HG03460 (cell line): ENCODE measurements at regions not wholly inside any gene's neighbourhood (a gene's known extent, or its start where the extent isn't known, plus 50 kb on each side); places are given as distances from the start of the nearest gene placed in this dataset.

Source experiments
- ATAC-seq: cut with Tn5 transposase; IDR thresholded peaks from one replicate; pipeline ENCODE4 v1.9.1; 2021; ENCODE audit not compliant: unreplicated experiment

DNA sequence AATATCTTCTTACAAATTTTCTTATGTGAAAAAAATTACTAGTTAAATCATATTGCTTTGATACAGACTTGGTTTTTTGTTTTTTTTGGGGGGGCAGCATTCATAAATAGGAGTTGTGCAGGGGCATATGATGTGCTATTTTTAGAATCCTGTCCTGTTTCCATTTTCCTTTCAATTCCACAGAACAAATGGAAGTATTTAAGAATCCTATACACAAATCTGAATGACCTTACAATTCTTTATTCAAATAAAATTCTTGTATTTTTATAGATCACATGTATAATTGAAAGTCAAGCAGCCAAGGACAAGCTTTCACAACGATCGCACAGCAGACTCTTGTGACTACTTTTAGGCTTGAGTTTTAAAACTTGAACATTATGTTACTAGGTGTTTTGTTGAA, 523.9 kb downstream of the ANKRD50 start:
- no peak for ATAC-seq

DNA sequence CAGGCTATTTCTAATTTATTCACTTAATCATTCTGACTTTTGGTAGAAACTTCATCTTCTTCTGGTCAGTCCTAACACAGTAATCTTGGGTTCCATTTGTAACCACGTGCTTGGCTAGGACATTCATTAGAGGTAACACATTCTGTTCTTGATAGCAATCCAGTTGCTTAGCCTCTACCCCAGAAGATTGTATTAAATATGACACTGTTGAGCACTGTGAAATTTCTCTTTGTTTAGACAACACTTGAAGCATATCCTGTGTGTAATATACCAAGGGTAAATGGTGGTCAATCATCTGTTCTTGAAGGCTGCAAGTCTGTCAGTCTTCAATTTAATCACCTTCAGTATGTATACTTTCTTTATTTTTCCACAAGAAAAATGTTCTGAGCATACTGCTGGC, 523.0 kb downstream of the ANKRD50 start:
- ATAC-seq: no peak

DNA sequence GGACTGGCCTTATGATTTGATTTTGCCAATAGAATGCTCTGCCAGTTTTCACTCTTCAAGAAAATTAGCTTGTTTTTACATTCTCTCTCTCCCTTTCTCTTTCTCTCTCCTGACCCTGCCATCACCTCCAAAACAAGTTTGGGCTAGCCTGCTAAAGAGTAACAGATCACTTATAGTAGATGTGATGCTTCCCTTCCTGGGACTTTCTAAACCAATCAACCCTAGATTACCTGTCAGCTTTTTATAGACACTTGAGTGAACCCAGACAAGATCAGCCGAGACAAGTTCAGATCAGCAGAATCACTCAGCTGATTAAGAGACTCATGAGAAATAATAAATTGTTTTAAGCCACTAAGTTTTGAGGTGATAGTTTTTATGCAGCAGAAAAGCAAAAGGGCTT, 521.2 kb downstream of the ANKRD50 start:
- ATAC-seq: no peak

DNA sequence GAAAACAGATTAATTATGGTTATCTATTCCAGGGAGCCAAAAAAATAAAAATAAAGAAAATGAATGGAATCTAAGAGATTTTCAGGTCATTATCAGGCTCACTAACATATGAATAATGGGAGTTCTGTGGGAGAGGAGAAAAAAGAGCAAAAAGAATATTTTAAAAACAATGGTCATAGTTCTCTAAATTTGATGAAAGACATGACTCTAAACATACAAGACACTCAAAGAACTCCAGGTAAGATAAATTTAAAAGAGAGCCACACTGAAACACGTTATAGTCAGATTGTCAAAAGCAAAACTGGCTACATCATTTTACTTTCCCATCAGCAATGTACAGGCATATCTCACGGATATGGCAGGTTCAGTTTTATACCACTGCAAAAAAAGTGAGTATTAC, 520.0 kb downstream of the ANKRD50 start:
- ATAC-seq: no peak

DNA sequence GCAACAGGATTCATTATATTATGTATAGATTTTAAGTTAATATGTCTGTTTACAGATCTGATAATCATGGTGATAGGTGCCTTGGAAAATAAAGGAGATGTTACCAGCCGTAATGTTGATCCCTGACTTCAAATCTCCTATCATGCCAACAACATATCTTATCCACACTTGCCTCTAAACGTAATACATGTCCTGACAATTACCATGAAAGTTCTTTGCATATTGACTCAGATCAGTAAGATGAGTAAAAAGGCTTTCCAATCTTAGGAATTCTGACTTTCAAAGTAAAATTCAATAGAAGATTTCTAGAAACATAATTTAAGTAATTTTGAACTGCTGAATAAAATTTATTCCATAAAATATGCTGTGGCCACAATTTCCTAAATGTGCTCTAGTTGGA, 513.3 kb downstream of the ANKRD50 start:
- no peak for ATAC-seq

DNA sequence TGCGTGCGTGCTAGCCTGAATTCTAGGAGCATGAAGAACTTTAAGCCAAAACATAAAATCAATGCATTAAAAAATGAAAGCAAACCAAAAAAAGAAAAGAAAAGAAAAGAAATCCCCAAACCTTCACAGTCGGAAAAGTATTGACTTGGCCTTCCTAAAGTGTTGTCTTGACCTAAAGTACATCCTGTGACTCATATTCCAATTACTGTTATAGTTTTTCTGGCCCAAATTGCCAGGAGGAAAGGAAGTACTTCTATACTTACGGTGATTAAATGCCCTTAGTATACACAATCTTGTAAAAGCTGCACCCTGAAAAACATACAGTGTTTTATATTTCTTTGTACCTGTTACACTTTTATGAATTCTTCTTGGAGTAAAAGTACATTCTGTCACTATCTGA, 512.8 kb downstream of the ANKRD50 start:
- ATAC-seq: no peak

DNA sequence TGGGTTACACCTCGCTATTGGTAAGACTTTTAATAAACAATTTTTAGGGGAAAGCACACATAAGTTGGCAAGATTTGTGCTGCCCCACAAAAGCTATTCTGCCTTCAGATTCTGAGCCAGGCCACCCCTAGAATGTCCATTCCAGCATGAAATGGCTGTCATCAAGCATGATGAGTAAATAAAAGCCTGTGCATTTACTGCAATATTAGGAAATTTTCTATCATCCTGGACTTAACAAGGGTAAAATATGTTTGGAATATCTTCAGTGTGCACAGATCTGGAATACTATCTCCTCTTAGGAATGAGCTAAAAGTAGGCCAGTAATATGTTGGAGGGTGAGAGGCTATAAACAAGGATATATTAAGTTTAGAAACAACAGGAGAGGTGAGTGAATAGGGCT, 510.9 kb downstream of the ANKRD50 start:
- ATAC-seq: no peak

DNA sequence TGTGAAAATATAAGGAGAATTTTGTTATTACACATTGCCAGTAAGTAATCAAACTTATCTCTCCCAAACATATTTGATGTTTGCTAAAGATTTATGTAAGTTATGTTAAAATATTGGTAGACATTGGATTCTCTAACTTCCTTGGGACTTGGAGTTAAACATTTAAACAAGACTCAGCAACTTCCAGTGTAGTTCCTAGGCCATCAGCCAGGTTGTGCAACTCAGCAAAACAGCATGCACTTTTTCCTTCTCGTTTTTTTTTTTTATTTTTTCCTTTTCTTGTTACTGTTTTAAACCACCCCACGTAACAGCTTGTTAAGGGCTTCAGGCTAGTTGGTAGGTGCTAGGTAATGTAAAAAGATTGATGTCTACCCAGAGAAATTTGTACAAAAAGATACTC, 510.4 kb downstream of the ANKRD50 start:
- ATAC-seq: no peak

DNA sequence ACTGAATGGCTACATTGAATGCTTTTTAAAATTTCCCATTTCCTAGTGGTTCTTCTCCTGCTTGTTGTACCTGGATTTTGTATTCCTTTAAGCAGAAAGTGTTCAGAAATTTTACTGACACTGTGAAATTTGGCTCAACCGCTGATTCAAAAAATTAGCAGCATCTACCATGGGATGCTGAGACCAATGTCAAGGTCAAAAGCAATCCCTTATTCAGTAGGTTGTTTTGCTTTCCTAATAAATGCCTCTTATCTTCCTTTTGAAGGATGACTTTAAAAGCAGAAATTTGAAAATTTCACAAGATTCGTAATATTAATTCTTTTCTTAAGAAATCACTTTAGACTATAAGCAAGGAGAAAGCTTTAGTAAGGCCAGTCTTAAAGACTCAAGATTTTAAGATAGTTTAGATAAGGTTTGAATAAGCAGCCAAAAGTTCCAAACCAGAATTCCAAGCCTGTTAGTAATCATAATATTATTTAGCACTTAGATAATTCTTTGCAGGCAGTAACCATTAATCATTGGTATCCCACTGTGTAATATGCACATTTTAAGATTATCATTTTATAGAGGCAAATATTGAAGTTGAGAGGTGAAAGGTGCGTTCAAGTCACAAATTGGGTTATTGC, 508.8 kb downstream of the ANKRD50 start:
- ATAC-seq: no peak

DNA sequence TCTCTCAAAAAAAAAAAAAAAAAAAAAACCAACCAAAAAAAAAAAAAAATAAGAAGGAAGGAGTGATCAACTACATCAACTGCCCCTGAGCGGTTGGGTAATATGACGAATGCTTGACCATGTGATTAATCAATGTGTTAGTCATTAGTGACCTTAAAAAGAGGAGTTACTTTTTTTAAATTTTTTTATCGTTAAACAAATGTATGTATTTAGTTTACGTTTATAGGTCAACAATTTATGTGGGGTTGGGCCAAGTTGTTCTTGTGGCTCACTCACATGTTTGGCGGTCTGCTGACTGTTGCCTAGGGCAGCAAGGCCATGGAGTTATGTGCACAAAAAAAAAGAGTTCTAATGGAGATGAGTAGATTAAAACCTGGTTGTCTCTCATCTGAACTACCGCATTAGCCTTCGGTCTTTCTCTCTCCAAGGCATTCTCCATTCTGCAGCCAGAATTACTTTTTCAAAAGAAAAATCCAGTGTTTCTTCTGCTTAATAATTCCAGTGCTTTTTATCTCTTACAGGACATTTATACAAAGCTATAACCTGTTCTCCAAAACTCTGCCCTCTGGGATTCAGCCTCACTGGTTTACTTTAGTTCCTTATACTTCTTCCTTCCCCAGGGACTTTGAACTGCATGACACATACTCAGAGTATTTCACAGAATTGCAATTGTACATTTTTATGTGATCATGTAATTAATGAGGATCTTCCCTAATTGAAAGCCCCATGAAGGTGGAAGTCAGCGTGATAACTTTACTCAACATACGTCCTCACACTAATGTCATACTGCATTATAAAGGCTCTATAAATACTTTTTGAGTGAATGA, 505.5 kb downstream of the ANKRD50 start:
- no peak for ATAC-seq

DNA sequence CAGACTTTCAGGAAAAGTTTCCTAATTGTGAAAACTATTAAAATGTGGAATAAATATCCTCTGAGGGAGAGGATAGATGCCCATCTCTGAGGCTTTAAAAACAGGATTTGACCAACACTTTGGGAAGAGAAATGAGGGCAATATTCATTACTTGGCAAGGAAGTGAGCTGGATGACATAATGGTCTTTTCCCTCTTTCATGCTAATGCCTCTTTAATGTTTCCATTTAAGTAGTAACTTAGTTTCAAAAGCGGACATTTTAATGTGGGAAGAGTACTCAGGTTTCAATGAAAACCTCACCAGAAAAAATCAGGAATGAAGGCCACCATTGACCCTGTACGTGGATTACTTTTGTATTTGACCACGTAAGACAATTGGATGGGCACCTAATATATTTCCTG, 503.3 kb downstream of the ANKRD50 start:
- ATAC-seq: no peak

DNA sequence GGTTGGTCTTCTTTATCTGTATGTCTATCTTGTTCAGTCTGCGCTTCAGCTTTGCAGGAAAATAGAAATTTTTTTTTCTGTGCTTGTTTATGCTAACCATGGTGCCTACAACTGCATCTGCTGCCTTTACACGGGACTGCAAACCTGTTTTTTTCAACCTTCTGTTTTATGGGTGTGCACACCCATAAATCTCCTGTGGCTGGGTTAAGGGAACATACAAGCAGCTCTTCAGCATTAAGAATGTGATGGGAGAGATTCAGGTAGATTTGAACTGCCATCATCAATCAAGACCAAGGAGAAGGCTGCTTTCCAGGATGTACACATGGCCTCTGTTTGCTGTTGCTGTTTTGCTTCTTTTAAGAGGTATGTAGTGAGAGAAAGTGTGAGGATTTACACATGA, 502.9 kb downstream of the ANKRD50 start:
- ATAC-seq: no peak

DNA sequence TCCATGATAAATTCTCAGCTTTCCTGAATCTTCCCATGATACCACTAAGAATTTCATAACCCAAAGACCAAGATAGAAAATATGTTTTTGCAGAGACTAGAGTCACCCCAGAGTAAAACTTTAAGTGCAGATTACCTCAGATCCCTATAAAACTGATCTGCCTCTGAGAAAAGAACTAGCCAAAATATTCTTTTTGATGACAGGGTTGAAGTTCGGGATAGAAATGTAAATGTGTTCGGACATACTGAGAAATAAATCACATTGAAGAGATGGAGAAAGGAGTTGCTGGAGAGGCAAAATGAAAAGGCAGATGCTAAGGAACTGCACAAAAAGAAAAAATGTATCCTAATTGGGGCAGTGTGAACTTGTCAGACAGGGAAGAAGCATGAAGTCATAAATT, 501.8 kb downstream of the ANKRD50 start:
- ATAC-seq: no peak

DNA sequence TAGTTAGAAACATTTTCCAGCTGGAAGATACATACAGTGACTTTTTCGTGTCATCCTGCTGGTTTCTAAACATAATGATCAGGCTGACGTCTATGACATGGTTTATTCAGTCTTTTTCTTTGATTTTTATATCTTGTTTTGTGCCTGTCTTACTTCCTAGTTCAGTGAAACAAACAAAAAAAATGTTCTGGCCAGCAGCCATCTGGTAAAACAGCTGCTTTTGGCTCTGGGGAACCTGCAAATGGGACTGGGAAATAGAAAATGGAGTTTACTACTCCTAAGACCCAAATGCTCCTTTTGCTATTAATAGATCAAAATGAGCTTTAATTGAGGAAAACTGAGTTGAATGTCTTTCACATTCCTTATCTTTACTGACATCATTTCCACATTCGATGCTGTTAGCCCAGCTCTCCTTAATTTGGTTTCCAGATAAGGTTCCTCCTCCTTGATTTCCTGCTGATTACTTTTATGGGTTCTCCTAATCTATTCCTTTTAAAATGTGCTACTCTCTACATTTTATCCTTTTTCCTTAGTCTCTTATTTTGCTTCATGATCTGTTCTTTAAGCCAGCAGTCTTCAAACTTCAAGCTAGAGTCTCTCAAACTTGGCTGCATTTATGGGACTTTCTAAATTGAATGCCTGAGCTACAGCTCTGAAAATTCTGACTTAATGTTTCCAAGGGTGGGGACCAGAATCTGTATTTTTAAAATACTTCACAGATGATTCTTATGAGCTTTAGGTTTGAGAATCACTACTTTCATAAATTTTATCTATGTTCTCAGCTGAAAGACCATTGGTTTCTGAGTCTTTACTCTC, 499.5 kb downstream of the ANKRD50 start:
- no peak for ATAC-seq

DNA sequence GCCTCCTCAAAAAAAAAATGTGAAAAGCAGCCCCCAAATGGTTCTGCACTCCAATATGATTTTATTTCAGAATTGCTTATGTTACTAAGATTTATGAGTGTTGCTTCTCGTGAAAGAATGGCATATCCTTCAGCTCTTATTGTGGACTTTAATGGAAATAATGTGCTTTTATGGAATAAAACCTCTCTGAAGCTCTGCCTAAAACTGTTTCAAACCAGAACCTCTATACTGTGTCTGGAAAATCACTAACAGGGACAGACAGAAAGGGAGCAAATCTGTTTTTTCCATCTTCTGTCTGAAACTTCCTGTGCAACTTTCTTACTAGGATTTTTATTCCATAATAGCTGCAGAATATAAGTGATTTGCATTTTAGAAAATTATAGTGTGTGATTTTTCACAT, 493.1 kb downstream of the ANKRD50 start:
- no peak for ATAC-seq

DNA sequence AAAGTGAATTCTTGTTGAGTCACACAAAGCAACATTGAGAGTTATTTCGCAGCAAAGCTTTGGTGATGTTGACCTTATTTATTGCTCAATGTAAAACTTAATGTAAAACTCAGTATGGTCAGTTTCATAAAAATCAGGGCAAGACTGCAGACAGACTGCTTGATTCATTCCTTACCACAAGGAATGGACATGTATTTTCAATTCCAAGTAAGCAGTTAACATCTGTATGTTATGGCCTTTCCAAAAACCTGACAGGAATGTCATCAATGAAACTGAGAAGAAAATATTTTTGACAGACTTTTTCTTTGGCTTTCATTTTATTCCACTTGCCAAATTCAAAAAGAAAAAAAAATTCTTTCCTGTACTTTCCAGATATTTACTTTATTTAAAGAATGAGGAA, 488.3 kb downstream of the ANKRD50 start:
- ATAC-seq: no peak

DNA sequence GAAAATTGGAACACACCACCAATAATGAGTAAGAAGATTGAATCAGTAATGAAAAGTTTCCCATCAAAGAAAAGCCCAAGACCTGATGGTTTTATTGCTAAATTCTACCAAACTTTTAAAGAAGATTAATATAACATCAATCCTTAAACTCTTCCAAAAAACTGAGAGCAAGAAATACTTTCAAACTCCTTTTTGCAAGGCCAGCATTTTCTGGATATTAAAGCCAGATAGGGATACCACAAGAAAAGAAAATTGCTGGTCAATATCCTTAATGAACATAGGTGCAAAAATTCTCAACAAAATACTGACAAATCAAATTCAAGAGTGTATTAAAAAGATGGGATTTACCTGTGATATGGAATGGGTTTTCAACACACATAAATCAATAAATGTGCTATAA, 484.6 kb downstream of the ANKRD50 start:
- ATAC-seq: no peak

DNA sequence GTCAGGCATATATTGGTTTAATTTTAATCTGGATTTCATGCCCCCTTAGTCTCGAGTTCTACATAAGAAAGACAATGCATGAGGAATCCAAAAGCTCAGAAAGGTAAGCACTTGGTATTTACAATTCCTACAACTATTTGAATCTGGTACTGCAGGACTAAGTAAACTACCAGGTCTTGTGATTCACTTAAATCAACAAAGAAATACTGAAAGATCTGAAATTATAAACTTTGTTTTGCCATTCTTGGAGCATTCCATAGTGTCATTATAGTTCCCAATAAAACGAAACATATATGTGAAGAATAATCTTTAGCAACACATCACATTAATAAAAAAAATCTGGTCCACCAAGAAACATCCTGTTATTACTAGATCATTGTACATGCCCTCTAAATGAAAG, 482.3 kb downstream of the ANKRD50 start:
- no peak for ATAC-seq

DNA sequence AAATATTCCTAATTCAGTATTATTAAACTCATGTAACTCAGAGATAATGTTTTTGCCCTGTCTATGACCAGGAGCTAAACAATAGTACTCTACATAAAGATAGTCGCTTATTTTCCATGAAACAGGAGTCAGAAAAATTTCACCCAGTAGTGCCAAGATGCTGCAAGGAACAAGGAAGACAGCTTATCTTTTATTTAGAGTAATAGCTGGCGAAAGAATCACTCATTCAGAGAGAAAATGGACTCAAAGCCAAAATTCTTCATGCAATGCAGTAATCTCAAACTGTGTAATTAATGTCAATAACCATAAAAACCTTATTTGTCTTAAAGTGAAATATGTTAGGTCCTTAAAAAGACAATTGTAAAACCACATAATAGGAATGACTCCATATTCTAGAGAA, 477.8 kb downstream of the ANKRD50 start:
- no peak for ATAC-seq

DNA sequence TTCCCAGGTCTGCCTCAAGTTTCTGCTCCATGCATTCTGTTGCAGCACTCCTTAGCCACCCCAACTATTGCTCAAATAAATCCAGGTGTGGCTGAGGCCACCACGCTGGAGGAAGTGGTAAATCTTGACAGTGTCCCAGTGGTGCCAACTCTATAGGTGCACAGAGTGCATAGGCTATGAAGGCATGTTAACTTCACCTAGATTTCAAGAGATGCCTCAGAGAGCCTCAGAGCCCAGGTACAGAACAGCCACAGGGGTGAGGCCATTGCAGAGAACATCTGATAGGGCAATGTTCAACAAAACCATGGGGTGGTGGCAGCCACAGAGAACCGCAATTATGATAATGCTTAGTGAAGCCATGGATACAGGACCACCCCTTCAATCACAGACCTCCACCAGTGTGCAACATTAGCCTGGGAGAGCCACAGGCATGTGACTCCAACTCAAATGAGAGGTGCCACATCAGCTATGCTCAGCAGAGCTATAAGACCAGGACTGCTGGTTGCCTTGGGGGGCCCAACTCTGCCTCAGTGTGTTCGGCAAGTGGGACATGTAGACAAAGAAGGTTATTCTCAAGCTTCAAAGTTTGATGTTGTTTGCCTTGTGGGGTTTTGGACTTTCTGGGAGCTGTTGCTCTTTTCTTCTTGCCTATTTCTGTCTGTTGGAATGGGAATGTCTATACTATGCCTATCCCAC, 468.7 kb downstream of the ANKRD50 start:
- ATAC-seq: no peak

DNA sequence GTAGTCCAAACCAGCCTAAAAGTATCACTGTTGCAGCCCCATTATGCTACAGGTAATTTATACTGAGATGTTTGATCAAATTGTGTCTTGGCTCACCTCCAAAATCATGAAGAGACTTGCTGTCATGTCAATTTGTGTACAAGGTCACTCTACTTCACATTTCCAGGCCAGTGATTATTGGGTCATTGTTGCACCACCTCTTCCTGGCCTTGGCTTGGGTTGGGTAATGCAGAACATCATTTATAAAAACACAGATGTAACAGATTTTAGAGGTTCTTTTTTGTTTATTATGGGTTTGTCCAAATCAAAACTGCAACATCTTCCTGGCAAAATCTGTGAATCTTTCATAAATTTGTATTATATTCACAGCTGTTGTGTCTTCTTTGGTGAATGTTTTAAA, 459.5 kb downstream of the ANKRD50 start:
- no peak for ATAC-seq
